Neural cell (in vitro differentiated cells): ENCODE measurements at regions not wholly inside any gene's neighbourhood (a gene's known extent, or its start where the extent isn't known, plus 50 kb on each side); places are given as distances from the start of the nearest gene placed in this dataset.

Source experiments
- EZH2 ChIP-seq: fragments of 200-600, 300-800 bp; shearing (Covaris generic), sonication (generic); IDR thresholded peaks from 2 replicates; pipeline ENCODE4 v1.6.1; 2014; ENCODE audit warnings: antibody characterized with exemption, low read length, borderline replicate concordance, mild to moderate bottlenecking; ENCODE audit not compliant: insufficient read depth, poor library complexity, severe bottlenecking
- POLR2AphosphoS5 ChIP-seq: IDR thresholded peaks from 2 replicates; pipeline ENCODE4 v1.6.1; 2012
- SMC3 ChIP-seq: fragments of 450-650 bp; conservative IDR thresholded peaks from 2 replicates; pipeline ENCODE4 v1.6.1; 2014; ENCODE audit warnings: antibody characterized with exemption, mild to moderate bottlenecking, moderate library complexity; ENCODE audit not compliant: poor library complexity
- TF ChIP-seq, protein P1 (sequence below): fragments of 450-650 bp; IDR thresholded peaks from 2 replicates; pipeline ENCODE4 v1.5.1; 2014; ENCODE audit warnings: antibody characterized with exemption, mild to moderate bottlenecking, moderate library complexity; ENCODE audit not compliant: poor library complexity, severe bottlenecking
- TF ChIP-seq, protein P2 (sequence below): IDR thresholded peaks from 2 replicates; pipeline ENCODE4 v1.6.1; 2012; ENCODE audit warnings: borderline replicate concordance

DNA sequence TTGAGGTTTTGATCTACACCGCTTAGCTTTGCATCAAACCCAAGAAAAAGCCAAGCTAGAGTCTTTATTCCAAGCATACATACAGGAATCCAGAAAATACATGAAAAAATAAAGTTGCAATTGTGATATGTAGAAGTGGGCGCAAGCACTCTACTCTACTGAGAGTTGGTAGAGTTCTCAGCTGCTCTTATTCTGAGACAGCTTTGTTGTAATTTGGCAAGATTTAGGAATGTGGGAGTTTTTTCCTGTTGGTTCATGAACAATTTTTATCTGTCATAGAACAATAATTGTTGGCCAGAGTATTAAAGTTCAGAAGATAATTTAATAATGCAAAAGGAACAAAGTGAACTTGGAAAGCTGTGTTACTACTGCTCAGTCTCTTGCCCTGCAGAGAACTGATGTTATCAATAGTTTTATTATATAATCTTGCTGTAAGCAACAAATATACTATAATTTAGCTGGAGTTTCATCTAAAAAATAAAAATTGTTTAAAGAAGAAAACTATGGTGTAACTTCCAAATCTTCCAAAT lies 302.0 kb upstream of the RND3 start:
- TF ChIP-seq, protein P1, sequence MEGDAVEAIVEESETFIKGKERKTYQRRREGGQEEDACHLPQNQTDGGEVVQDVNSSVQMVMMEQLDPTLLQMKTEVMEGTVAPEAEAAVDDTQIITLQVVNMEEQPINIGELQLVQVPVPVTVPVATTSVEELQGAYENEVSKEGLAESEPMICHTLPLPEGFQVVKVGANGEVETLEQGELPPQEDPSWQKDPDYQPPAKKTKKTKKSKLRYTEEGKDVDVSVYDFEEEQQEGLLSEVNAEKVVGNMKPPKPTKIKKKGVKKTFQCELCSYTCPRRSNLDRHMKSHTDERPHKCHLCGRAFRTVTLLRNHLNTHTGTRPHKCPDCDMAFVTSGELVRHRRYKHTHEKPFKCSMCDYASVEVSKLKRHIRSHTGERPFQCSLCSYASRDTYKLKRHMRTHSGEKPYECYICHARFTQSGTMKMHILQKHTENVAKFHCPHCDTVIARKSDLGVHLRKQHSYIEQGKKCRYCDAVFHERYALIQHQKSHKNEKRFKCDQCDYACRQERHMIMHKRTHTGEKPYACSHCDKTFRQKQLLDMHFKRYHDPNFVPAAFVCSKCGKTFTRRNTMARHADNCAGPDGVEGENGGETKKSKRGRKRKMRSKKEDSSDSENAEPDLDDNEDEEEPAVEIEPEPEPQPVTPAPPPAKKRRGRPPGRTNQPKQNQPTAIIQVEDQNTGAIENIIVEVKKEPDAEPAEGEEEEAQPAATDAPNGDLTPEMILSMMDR: no peak
- no peak for TF ChIP-seq SMC3
- no peak for TF ChIP-seq EZH2
- TF ChIP-seq, protein P2, sequence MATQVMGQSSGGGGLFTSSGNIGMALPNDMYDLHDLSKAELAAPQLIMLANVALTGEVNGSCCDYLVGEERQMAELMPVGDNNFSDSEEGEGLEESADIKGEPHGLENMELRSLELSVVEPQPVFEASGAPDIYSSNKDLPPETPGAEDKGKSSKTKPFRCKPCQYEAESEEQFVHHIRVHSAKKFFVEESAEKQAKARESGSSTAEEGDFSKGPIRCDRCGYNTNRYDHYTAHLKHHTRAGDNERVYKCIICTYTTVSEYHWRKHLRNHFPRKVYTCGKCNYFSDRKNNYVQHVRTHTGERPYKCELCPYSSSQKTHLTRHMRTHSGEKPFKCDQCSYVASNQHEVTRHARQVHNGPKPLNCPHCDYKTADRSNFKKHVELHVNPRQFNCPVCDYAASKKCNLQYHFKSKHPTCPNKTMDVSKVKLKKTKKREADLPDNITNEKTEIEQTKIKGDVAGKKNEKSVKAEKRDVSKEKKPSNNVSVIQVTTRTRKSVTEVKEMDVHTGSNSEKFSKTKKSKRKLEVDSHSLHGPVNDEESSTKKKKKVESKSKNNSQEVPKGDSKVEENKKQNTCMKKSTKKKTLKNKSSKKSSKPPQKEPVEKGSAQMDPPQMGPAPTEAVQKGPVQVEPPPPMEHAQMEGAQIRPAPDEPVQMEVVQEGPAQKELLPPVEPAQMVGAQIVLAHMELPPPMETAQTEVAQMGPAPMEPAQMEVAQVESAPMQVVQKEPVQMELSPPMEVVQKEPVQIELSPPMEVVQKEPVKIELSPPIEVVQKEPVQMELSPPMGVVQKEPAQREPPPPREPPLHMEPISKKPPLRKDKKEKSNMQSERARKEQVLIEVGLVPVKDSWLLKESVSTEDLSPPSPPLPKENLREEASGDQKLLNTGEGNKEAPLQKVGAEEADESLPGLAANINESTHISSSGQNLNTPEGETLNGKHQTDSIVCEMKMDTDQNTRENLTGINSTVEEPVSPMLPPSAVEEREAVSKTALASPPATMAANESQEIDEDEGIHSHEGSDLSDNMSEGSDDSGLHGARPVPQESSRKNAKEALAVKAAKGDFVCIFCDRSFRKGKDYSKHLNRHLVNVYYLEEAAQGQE: no peak
- TF ChIP-seq POLR2AphosphoS5: no peak
